ENCODE measurements at regions not wholly inside any gene's neighbourhood (a gene's known extent, or its start where the extent isn't known, plus 50 kb on each side); places are given as distances from the start of the nearest gene placed in this dataset.

DNA sequence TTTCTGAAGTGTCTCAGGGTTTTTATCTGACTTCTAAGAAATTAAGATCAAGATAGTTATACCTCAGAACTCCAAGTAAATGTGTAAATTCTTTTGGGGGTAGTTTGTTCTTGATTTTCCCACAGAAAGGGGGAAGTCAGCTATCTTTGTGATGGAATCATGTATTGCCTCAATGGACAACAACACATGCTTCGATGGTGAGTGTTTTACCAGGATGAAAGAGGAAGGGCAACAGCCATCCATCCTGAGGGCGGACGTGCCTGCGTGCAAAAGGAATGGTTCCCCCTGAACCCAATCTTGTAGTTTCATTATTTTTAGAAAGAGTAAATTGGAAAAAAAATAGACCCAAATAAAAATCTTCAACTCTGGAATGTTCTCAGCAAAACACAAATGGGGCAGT is 67.2 kb upstream of the ZPBP start:
- Histone ChIP-seq H3K27me3 (ENCODE audit: control insufficient read depth in 2 of 2, insufficient read depth in 2 of 2, low read length in 2 of 2) (no peaks in the 10 kb centered on the region), H3K9ac (ENCODE audit: insufficient read depth, low read length, poor library complexity, severe bottlenecking) (no peak overlapping the region), H3K9me3 (replicated peaks in 1 of 2; ENCODE audit: control insufficient read depth in 1 of 2, insufficient read depth in 1 of 2, low read length in 2 of 2) (no peaks in the 10 kb centered on the region), H3K4me3 (replicated peaks in 1 of 3; ENCODE audit: low read depth in 2 of 3, low read length in 3 of 3) (no peak overlapping the region), H3K36me3 (replicated peaks in 1 of 2; ENCODE audit: control insufficient read depth in 1 of 2, insufficient read depth in 2 of 2, low read length in 2 of 2) (no peaks in the 10 kb centered on the region), H3K4me2 (replicated peaks; ENCODE audit: extremely low read depth, low read length, poor library complexity, severe bottlenecking) (no peak overlapping the region), H3K79me2 (ENCODE audit: insufficient read depth, low read length) (no peaks in the 10 kb centered on the region), H2AFZ (ENCODE audit: insufficient read depth, low read depth, low read length, poor library complexity, severe bottlenecking) (no peak overlapping the region), H3K27ac (ENCODE audit: low read depth in 1 of 2, low read length in 2 of 2) (no peak overlapping the region), H4K20me1 (ENCODE audit: insufficient read depth, low read length) (no peaks in the 10 kb centered on the region), H3K4me1 (ENCODE audit: control insufficient read depth in 1 of 2, insufficient read depth in 2 of 2, low read length in 2 of 2) (peaks cover 8 to 9% of the 10 kb centered on the region in 2 donors)
- peaks cover 0 to 2% (median 0%) of the 10 kb centered on the region in 3 donors for H3K27me3 Mint-ChIP-seq (ENCODE audit: low read depth in 3 of 3)
- WGBS (ENCODE audit: insufficient coverage) = no CpG with 5 or more reads among the region's 4 CpGs
- no peaks in the 10 kb centered on the region for H3K36me3 Mint-ChIP-seq
- peaks cover 0 to 2% (median 0%) of the 10 kb centered on the region in 7 donors for H3K9me3 Mint-ChIP-seq
- DNase-seq = no peak
- TF ChIP-seq, protein P1, sequence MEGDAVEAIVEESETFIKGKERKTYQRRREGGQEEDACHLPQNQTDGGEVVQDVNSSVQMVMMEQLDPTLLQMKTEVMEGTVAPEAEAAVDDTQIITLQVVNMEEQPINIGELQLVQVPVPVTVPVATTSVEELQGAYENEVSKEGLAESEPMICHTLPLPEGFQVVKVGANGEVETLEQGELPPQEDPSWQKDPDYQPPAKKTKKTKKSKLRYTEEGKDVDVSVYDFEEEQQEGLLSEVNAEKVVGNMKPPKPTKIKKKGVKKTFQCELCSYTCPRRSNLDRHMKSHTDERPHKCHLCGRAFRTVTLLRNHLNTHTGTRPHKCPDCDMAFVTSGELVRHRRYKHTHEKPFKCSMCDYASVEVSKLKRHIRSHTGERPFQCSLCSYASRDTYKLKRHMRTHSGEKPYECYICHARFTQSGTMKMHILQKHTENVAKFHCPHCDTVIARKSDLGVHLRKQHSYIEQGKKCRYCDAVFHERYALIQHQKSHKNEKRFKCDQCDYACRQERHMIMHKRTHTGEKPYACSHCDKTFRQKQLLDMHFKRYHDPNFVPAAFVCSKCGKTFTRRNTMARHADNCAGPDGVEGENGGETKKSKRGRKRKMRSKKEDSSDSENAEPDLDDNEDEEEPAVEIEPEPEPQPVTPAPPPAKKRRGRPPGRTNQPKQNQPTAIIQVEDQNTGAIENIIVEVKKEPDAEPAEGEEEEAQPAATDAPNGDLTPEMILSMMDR (IDR thresholded peaks at IDR 0.05) = no peak
- no peak overlapping the region for H3K4me3 Mint-ChIP-seq
- intact Hi-C loops (cut with micrococcal nuclease) = no loop called here
- peaks cover 19% of the 10 kb centered on the region for H3K4me1 Mint-ChIP-seq
- H3K27ac Mint-ChIP-seq = no peak overlapping the region

DNA sequence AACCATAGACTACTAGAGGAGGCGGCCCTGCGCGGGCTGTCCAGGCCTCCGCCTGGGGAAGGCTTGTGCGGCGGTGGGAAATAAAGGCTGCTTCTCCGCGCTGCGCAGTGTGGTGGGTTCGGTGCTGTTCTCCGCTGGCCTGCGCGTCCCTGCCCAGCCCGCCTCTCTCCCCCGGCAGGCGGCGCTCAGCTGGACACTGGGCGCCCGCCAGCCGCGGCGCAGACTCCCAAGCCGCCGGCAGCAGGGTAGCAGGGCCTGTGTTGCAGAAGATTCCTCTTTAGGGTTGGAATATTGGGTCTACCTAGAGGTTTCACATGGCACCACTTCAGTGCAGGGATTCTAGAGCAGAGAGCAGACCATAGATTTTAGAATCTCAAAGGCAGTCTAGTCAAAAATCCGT is 66.1 kb upstream of the ZPBP start:
- DNase-seq = no peak
- Mint-ChIP-seq H3K4me3 (no peak overlapping the region), H3K4me1 (peaks cover 16% of the 10 kb centered on the region), H3K36me3 (no peaks in the 10 kb centered on the region), H3K27ac (no peak overlapping the region), H3K27me3 (ENCODE audit: low read depth in 3 of 3) (peaks cover 0 to 2% (median 0%) of the 10 kb centered on the region in 3 donors), H3K9me3 (peaks cover 0 to 2% (median 0%) of the 10 kb centered on the region in 7 donors)
- TF ChIP-seq, protein P1 (IDR thresholded peaks at IDR 0.05) = no peak
- peaks cover 8 to 9% of the 10 kb centered on the region in 2 donors for H3K4me1 ChIP-seq (ENCODE audit: control insufficient read depth in 1 of 2, insufficient read depth in 2 of 2, low read length in 2 of 2)
- no peaks in the 10 kb centered on the region for H4K20me1 ChIP-seq (ENCODE audit: insufficient read depth, low read length)
- H3K27ac ChIP-seq (ENCODE audit: low read depth in 1 of 2, low read length in 2 of 2) = no peak overlapping the region
- H3K4me3 ChIP-seq (replicated peaks in 1 of 3; ENCODE audit: low read depth in 2 of 3, low read length in 3 of 3) = no peak overlapping the region
- no peak overlapping the region for H3K4me2 ChIP-seq (replicated peaks; ENCODE audit: extremely low read depth, low read length, poor library complexity, severe bottlenecking)
- 94% methylated on average over 19 of the region's 25 CpGs for WGBS (ENCODE audit: insufficient coverage)
- H2AFZ ChIP-seq (ENCODE audit: insufficient read depth, low read depth, low read length, poor library complexity, severe bottlenecking) = no peak overlapping the region
- no peaks in the 10 kb centered on the region for H3K79me2 ChIP-seq (ENCODE audit: insufficient read depth, low read length)
- H3K27me3 ChIP-seq (ENCODE audit: control insufficient read depth in 2 of 2, insufficient read depth in 2 of 2, low read length in 2 of 2) = no peaks in the 10 kb centered on the region
- intact Hi-C loops (cut with micrococcal nuclease) = no loop called here
- no peak overlapping the region for H3K9ac ChIP-seq (ENCODE audit: insufficient read depth, low read length, poor library complexity, severe bottlenecking)
- H3K36me3 ChIP-seq (replicated peaks in 1 of 2; ENCODE audit: control insufficient read depth in 1 of 2, insufficient read depth in 2 of 2, low read length in 2 of 2) = no peaks in the 10 kb centered on the region
- no peaks in the 10 kb centered on the region for H3K9me3 ChIP-seq (replicated peaks in 1 of 2; ENCODE audit: control insufficient read depth in 1 of 2, insufficient read depth in 1 of 2, low read length in 2 of 2)
